ENCODE measurements at regions not wholly inside any gene's neighbourhood (a gene's known extent, or its start where the extent isn't known, plus 50 kb on each side); places are given as distances from the start of the nearest gene placed in this dataset.

DNA sequence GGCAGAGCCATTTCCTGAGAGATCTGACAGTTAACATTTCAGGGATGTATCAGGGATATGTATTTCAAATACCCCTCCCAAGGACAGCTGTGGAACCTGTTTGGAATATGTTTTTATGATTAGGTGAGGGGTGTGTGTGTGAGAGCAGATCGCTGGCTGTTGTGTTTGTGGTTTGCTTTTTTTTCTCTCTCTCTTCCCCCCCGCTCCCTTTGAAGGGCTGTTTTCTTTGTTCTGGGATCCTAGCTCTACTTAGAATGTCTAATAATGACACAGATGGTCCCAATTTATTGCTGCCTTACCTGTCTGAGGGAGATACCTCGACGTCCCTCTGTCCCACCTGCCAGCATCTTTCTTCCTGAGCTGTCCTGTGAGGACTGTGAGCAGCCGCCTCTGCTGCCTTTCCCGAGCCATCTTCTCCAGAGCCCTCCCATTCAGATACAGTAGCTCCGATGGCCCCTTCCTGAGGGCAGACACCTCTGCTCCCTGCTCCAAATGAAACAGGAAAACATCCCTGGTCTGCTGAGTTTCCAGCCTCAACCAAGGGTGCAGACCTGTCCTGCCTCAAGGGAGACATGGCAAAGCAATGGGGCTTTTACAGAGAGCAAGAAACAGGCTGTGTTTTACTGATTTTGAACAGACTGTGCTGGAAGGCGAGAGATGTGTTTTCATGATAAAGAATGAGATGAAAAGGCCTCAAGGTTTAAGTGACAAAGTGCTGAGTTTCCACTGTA, 138.0 kb upstream of the TNR start:
- no peak overlapping the region for H3K4me3 ChIP-seq
- DNase-seq (ENCODE audit: low read depth, low spot score), result no peak
- no peaks in the 10 kb centered on the region for H3K9me3 ChIP-seq (replicated peaks; ENCODE audit: control insufficient read depth, insufficient read depth, low read length)
- H2AFZ ChIP-seq (ENCODE audit: control insufficient read depth, low read depth, low read length), result no peak overlapping the region
- no peak for ATAC-seq
- intact Hi-C loops (cut with micrococcal nuclease; ENCODE audit: unreplicated experiment) (no loop called here), in situ Hi-C loops (cut with MboI) (no loop called here)
- BruUV-seq (replicated peaks), result no TSS peak
- CTCF ChIA-PET, result interaction anchor here (0.6 kb wide), 1 partner anchor 195 kb away, joined by 3 read pairs; no protein-coding TSS in a partner anchor
- SMC1A ChIA-PET (ENCODE audit: uncharacterized antibody, unreplicated experiment), result interaction anchor here (0.6 to 0.7 kb wide), 2 partner anchors 284 to 736 kb away, joined by 3 read pairs; no protein-coding TSS in a partner anchor
- no peak overlapping the region for H3K9ac ChIP-seq (ENCODE audit: control insufficient read depth, insufficient read depth, low read length)
- POLR2A ChIA-PET, result no interaction called here
- H3K4me1 ChIP-seq (ENCODE audit: control insufficient read depth, insufficient read depth, low read length), result no peaks in the 10 kb centered on the region
- H3K27ac ChIP-seq (ENCODE audit: control insufficient read depth, insufficient read depth), result no peak overlapping the region
- RAD21 ChIA-PET (ENCODE audit: unreplicated experiment), result no interaction called here
- 44% methylated on average over 8 of the region's 8 CpGs for WGBS (ENCODE audit: insufficient coverage, insufficient replicate concordance, low lambda C conversion rate, missing lambda C conversion rate)
- H3K79me2 ChIP-seq (ENCODE audit: control insufficient read depth, insufficient read depth, low read length), result no peaks in the 10 kb centered on the region
- H3K36me3 ChIP-seq (ENCODE audit: control insufficient read depth in 2 of 2, insufficient read depth in 2 of 2, low read length in 1 of 2), result no peaks in the 10 kb centered on the region
- H3K27me3 ChIP-seq (replicated peaks in 1 of 2; ENCODE audit: control insufficient read depth in 2 of 2, insufficient read depth in 2 of 2, low read length in 1 of 2), result no peaks in the 10 kb centered on the region
- no peaks in the 10 kb centered on the region for H4K20me1 ChIP-seq (ENCODE audit: control insufficient read depth, insufficient read depth)
- FAIRE-seq, result no peak
- H3K4me2 ChIP-seq (ENCODE audit: control insufficient read depth, insufficient read depth), result no peak overlapping the region
- TF ChIP-seq, protein P1, sequence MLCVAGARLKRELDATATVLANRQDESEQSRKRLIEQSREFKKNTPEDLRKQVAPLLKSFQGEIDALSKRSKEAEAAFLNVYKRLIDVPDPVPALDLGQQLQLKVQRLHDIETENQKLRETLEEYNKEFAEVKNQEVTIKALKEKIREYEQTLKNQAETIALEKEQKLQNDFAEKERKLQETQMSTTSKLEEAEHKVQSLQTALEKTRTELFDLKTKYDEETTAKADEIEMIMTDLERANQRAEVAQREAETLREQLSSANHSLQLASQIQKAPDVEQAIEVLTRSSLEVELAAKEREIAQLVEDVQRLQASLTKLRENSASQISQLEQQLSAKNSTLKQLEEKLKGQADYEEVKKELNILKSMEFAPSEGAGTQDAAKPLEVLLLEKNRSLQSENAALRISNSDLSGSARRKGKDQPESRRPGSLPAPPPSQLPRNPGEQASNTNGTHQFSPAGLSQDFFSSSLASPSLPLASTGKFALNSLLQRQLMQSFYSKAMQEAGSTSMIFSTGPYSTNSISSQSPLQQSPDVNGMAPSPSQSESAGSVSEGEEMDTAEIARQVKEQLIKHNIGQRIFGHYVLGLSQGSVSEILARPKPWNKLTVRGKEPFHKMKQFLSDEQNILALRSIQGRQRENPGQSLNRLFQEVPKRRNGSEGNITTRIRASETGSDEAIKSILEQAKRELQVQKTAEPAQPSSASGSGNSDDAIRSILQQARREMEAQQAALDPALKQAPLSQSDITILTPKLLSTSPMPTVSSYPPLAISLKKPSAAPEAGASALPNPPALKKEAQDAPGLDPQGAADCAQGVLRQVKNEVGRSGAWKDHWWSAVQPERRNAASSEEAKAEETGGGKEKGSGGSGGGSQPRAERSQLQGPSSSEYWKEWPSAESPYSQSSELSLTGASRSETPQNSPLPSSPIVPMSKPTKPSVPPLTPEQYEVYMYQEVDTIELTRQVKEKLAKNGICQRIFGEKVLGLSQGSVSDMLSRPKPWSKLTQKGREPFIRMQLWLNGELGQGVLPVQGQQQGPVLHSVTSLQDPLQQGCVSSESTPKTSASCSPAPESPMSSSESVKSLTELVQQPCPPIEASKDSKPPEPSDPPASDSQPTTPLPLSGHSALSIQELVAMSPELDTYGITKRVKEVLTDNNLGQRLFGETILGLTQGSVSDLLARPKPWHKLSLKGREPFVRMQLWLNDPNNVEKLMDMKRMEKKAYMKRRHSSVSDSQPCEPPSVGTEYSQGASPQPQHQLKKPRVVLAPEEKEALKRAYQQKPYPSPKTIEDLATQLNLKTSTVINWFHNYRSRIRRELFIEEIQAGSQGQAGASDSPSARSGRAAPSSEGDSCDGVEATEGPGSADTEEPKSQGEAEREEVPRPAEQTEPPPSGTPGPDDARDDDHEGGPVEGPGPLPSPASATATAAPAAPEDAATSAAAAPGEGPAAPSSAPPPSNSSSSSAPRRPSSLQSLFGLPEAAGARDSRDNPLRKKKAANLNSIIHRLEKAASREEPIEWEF (IDR thresholded peaks at IDR 0.05; ENCODE audit: insufficient replicate concordance, low read depth, low read length), result no peak
- TF ChIP-seq EP300 (IDR thresholded peaks at IDR 0.05; ENCODE audit: borderline replicate concordance in 1 of 2, control insufficient read depth in 1 of 2, low read depth in 2 of 2, low read length in 2 of 2), result no peak
- no peak for TF ChIP-seq MLLT1 (IDR thresholded peaks at IDR 0.05)
- no peak for TF ChIP-seq TCF7 (IDR thresholded peaks at IDR 0.05; ENCODE audit: borderline replicate concordance)
- TF ChIP-seq IKZF2 (IDR thresholded peaks at IDR 0.05), result no peak
- TF ChIP-seq MXI1 (IDR thresholded peaks at IDR 0.05; ENCODE audit: low read depth, low read length), result no peak
- TF ChIP-seq CEBPB (IDR thresholded peaks at IDR 0.05; ENCODE audit: borderline replicate concordance in 1 of 2, low read depth in 2 of 2, low read length in 2 of 2), result no peak
- no peak for TF ChIP-seq ESRRA (IDR thresholded peaks at IDR 0.05; ENCODE audit: low read length)
- no peak for TF ChIP-seq CBFB (IDR thresholded peaks at IDR 0.05; ENCODE audit: low read depth)
- no peak for TF ChIP-seq MEF2A (IDR thresholded peaks at IDR 0.05; ENCODE audit: insufficient read depth, low read depth, low read length)
- TF ChIP-seq, protein P2, sequence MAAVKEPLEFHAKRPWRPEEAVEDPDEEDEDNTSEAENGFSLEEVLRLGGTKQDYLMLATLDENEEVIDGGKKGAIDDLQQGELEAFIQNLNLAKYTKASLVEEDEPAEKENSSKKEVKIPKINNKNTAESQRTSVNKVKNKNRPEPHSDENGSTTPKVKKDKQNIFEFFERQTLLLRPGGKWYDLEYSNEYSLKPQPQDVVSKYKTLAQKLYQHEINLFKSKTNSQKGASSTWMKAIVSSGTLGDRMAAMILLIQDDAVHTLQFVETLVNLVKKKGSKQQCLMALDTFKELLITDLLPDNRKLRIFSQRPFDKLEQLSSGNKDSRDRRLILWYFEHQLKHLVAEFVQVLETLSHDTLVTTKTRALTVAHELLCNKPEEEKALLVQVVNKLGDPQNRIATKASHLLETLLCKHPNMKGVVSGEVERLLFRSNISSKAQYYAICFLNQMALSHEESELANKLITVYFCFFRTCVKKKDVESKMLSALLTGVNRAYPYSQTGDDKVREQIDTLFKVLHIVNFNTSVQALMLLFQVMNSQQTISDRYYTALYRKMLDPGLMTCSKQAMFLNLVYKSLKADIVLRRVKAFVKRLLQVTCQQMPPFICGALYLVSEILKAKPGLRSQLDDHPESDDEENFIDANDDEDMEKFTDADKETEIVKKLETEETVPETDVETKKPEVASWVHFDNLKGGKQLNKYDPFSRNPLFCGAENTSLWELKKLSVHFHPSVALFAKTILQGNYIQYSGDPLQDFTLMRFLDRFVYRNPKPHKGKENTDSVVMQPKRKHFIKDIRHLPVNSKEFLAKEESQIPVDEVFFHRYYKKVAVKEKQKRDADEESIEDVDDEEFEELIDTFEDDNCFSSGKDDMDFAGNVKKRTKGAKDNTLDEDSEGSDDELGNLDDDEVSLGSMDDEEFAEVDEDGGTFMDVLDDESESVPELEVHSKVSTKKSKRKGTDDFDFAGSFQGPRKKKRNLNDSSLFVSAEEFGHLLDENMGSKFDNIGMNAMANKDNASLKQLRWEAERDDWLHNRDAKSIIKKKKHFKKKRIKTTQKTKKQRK (IDR thresholded peaks at IDR 0.05; ENCODE audit: low read depth, low read length), result no peak
- TF ChIP-seq ZNF217 (IDR thresholded peaks at IDR 0.05), result no peak
- TF ChIP-seq BRCA1 (IDR thresholded peaks at IDR 0.05; ENCODE audit: low read depth, low read length), result no peak
